HG02642 (cell line): ENCODE measurements at regions not wholly inside any gene's neighbourhood (a gene's known extent, or its start where the extent isn't known, plus 50 kb on each side); places are given as distances from the start of the nearest gene placed in this dataset.

Source experiments
- ATAC-seq: cut with Tn5 transposase; IDR thresholded peaks from one replicate; pipeline ENCODE4 v1.9.1; 2021; ENCODE audit warnings: mild to moderate bottlenecking; ENCODE audit not compliant: unreplicated experiment, poor library complexity

DNA sequence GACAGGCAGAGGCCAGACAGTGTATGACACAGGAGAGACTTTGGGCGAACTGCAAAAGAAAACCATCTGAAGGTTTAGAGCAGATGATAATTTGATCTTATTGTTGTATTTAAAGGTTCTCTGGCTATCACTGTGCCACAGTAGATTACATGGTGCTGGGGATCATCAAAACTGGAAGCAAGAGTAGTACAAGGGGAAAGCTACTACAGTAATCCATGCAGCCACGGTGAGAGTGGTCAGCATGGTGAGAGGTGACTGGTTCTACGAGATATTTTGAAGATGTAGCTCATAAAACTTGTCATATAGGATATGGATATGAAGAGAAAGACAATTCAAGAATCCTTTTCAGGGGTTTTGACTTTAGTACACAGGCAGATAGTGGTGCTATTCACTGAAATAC, 194.8 kb upstream of the GULP1 start:
- ATAC-seq, result no peak

DNA sequence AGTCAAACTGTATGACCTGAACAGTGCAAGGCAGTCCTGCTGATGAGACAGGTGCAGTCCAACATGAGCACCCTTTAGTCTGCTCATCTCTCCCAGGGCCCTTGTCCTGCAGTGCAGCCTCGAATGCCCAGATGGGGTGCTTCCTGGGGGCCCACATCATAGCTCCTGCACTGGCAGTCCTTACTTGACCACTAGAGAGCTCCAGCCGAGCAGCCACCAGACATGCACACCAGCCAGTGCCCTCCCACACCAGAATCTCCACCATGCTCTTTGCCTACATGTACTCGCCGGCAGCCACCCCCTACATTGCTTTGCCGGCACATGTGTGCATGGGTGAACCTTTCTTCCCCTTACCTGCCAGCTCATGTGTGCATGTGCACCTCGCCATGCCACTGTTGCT, 188.8 kb upstream of the GULP1 start:
- ATAC-seq, result no peak

DNA sequence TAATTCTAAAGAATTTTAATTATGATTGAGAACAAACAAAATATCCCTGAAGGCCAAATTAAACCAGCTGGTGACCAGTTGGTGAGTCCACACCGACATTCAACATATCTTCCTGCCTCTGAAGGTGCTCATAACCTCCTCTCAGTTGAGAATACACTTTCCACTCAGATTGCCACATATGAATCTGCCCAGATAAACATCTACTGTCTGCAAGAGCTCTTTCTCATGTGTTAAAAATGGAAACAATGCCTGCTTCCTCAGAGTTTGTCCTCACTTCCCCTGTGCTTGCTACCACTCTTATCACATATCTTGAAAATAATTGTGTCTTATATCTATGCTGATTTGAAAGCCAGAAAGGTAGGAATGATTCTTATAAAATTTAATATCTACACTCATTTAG, 177.7 kb upstream of the GULP1 start:
- ATAC-seq, result no peak

DNA sequence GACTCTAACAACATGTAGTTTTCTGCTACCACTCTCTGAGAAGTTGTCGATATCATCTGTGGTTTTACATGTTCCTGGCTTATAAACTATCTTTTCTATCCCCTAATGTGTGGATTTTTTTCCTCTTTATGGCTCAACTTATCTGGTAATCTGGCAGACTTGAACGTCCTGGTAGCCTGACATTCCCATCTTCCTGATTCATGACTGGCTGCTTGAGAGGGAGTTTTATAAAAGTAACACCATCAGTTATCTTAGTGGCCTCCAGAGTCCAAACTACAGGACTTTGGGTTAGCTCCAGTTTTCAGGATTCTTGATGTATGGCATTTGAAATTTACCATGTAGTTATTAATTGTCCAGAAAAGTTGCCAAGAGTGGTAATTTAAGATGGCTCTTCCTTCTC, 174.0 kb upstream of the GULP1 start:
- no peak for ATAC-seq

DNA sequence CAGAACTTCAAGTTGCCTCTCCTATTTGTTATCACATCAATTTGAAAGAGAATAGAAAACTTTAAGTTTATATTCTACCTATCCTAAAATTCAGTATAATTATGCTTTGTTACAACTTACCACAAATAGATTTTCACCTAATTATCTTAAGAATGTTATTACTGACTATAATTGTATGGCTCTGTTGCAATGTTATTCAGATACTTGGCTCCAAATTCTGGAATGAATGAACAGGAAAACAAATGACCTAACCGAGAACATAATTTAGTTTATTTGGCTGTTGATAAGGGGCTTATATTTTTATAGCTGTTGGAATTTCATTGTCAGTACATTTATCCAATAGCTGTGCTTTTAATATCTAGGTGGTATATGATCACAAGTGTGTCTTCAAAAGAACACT, 173.2 kb upstream of the GULP1 start:
- no peak for ATAC-seq

DNA sequence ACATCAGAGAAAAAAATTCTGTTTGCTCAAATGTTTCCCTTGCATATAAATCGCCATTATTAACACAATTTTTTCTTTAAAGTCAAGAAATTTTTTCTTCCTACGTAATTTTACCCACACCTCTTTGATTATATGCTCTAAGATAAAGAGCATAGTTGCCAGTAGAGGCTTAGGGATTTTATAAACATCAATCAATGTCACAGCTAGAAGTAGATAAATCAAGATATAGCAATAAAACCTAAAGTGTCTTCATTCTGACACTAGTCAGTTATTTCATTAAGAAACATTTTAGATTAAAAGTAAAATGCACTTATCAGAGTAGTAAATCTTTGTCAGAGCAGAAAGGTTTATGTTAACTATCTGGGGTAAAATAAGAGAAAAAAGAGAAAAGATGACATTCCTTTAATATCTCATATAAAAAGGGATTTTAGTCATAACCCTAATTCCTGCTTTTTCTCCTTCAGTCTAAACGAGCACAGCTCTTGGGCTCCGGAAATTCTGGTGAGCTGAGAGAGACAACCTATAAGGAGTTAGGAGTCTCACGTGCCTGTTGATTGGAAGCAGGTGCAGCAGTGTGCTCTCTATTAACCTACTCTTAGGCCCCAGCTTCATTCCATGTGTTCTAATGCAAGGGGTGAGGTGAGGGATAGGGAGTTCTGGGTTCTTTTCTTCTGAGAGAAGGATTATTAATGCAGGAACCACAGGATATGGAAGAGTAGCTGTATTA, 172.4 kb upstream of the GULP1 start:
- no peak for ATAC-seq

DNA sequence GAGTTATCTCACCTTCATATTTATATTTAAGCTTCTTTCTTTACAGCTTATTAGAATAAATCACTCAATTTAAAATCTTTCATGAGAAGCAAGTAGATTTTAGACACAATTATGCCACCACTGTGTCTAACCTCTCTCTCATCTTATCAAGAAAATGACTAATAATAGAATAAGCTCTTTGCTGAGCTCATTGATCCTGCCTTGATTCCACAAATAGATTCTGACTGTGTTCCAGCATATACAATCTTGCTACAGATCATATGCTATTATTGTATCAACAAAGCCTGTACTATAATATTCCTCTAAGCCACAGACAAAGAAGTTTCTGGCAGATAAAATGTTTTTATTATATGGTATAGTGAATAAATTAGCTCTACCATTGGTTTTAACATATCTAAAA, 168.7 kb upstream of the GULP1 start:
- no peak for ATAC-seq

DNA sequence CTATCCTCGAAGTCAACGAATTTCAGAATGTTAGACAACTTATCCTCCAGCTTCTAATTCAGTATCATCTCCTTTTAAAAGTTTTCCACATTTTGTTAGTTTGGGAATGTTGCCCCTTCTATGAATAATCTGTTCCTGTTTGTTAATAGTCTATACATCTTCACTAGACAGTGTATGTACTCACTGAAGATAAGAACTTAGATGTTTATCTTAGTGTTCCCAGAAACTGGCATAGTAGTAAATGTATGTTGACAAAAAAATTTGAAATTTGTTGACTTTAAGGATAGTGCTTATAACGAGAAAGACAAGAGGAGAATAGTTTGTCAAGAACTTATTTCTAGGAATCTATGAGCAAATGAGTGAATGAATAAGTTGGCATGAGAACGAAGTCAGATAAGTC, 162.0 kb upstream of the GULP1 start:
- ATAC-seq, result no peak

DNA sequence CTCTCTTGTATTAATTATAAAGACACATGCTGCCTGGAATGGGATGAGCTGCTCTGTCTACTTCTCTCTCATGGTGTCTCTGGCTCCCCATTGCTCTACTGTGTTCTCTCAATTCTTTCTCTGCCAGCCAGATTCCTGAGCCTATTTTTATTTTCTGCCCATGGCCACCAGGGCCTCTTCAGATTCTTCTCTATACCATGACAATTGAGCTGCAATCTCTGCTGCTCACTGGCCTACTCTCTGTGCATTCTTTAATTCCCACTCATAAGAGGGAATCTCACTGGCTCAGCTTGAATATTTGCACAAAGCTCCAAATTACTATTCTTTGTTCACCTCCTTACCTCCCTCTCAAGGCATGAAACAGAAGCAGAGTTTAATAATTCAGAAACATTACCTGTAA, 161.4 kb upstream of the GULP1 start:
- no peak for ATAC-seq

DNA sequence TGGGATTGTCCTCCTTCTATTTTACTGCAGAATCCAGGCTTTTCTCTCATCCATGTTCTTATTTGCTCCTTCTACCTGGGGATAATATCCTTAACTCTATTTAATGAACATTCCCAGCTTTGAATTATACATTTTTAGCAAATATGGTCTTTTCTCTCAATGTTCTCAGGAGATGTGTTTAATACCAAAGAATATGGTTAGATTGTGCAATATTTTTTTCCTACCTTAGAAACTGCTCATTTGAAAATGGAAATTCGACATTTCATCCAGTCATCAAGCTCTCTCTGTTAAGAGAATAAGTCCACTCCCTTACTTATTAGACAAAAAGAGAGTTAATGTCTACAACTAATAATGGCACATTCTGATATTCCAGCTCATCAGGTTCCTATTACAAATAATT, 160.4 kb upstream of the GULP1 start:
- ATAC-seq, result no peak

DNA sequence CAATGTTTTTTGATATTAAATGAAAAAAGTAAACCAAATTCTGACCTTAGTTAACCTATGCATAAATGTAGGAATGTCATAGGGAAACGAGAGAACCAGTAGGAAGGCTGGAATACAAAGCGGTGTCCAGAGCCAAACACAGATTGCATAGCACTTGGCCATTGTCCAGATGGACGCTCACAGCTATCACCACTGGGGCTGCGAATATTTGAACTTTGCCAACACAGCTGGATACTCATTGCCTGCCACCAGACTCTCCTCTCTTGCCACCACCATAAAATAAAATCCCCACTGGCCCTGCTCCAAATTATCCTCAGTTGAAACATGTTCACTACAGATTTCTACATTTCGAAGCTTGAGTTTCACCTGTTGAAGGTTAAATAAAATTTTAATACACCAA, 159.3 kb upstream of the GULP1 start:
- ATAC-seq, result no peak

DNA sequence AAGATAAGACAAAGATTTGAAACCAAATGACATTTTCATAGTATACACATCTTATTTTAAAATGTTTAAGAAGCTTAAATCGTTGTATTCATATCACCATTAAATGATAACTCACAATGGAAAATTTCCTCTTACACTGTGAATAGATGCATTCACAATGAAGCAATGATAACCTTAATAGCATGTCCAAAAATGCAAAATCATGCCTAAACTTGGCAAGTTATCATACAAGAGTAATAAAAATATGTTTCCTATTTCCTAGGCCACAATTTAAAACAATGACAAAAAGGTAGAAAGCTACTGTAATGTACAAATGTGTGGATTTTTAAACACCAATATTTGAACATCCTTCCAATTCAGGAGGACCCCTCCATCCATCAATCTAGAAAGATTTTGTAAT, 157.4 kb upstream of the GULP1 start:
- no peak for ATAC-seq

DNA sequence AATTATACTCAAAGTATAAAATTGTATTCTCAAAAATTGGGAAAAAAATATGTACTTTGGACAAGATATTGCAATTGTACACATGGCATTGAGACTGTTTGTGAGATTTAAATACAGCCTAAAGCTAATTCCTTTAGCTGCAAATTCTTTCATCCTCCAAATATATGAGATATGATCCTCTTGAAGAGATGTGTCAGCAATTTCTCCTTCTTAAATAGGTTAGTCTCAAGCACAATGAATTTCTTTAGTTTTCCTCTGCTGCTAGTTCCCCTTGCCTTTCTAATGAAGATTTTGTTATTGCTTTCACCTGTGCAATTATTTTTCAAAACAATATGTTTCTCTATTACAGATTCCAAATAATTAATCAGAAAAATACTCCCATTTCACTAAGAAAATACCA, 153.4 kb upstream of the GULP1 start:
- no peak for ATAC-seq

DNA sequence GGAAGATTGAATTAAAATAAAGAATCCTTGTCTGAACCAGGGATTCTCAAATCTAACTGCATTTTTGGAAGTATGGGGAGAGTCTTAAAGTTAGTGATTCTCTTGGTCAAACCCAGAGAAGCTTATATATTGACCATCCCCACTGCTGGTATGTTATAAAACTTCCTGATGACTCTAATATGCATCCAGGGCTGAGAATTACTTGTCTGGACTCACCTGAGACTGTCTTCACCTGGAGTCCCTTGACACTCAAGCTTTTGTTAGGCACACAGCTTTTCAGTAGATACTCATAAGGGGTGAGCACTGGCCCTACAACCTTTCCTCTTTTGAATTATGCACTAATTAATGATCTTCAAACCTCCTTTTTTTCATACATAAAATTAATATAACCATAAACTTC, 149.6 kb upstream of the GULP1 start:
- no peak for ATAC-seq

DNA sequence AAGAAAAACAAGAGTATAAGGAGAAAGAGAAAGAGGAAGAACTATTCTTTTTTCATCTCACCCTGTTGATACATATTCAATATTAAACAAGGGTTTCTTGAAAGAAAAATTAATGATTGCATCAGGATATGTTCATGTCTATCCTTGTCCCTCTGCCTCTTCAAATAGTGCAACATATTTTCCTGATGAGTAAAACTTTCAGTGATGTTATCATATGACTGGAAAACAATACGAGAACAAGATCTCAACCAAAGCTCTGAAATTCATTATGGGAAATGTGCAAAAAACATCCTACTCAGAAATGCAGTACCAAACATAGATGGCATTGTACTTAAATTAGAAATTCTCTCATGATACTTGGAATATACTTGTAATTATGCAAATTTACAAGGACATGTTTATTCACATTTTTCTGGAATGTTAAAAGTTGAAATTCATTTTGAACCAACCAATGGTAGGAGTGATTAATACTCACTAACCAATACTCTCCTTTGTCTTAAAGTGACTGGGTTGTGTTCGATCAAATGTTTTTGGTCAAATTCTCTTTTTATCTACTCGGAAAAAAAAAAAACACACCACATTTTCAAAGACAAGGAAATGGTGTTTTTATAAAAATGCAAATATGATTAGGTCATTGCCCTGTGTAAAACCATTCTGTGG, 148.9 kb upstream of the GULP1 start:
- ATAC-seq, result no peak

DNA sequence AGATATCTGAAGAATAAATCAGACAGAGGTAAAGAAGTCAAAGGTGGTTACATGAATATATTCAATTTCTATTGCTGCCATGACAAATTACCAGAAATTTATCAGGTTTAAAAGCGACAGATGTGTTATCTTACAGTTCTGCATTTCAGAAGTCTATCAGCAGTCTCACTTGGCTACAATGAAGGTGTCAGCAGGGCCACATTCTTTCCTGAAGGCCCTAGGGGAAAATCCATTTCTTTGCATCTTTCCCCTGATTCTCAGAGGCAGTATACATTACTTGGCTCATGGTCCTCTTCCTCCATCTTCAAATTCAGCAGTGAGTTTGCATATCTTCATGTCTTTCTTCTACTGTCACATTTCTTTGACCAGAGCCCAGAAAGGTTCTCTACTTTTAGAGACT, 145.8 kb upstream of the GULP1 start:
- ATAC-seq, result no peak

DNA sequence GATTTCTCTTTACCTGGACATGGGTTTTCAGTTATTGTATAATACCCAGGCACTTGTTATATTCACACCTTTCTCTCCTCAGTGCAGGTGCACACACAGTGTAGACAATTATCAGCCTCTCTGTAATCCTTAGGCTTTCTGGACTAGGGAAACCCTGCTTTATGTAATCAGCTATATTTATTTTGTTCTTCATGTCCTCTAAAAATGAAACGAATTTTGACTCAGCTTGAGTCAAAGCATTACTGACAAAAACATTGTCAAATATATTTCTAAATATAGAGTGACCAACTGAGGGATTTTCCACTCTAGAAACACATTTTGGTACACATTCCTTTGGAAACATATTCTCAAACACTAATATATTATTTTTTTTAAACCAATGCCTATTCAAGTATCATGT, 144.8 kb upstream of the GULP1 start:
- ATAC-seq, result no peak

DNA sequence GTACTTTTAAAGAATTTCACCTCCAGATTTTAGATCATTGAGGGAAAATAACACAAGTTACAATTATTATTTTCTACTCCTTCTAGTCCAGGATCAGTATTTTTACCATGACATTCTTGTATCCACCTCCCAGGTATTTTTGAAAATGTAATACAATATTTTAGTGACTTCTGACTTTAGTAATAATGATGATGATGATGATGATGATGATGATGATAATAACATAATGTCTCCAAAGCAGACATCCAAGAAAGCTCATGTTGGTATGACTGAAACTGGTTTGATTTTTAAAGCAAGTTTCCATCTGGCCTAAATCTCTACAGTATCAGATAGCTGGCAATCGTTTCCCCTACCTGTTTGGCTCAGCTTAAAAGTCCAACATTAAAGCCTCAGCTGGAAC, 140.0 kb upstream of the GULP1 start:
- no peak for ATAC-seq

DNA sequence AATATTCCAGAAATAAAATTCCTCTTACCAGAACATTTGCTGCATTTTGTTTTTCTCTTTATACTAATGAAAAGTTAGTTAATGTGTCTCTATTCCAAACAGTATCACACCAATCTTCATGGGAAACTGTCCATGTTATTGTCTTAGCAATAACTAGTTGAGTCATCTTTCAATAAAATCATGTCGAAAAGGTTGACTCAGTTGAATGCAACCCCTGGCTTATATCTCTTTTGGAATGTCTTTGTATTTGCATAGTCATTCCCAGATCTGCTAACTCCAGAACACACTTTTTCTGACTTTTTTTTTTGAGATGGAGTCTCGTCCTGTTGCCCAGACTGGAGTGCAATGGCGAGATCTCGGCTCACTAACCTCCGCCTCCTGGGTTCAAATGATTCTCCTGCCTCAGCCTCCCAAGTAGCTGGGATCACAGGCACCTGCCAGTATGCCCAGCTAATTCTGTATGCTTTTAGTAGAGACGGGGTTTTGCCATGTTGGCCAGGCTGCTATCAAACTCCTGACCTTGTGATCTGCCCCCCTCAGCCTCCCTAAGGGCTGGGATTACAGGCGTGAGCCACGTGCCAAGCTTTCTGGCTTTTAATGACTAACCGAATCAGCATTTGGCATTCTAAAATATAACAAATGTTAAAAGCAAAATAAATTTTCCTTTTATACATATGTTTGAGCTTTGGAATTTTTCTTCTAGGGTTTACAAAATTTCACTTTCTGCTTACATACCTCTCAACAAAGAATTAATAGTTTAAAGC, 133.2 kb upstream of the GULP1 start:
- no peak for ATAC-seq

DNA sequence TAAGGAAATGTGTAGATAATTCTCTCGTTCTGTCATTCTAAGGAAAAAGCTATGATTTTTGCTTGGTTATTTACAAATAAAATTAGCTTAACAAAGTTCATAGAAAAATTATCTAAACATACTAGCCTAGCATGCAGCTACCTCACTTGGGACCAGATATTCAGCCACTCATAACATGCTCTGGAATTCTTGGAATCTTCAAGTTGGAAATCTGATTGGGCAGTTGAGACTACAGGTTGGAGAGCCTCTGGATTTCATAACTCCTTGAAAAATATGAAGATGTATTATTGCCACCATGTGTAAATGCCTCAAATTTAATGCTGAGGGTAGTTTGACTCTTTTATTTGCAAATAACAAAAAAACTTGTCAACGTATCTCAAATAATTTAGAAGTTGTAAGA, 132.2 kb upstream of the GULP1 start:
- ATAC-seq, result no peak

DNA sequence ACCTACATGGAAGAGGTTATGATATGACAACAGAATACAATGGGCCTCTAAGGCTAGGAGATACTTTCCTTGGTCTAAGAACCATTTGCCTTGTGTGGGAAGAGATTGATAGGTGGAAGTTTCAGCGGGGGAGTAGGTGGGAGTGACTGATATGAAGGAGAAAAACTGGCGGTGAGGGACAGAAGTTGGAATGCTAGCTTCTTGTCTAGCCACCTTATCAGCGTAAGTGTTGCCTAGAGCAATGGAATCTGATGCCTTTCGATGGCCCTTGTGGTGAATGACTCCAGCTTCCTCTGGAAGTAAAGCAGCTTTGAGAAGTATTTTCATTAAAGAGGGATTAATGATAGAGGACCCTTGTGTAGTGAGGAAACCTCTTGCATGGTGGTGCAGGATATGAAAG, 121.3 kb upstream of the GULP1 start:
- ATAC-seq, result no peak

DNA sequence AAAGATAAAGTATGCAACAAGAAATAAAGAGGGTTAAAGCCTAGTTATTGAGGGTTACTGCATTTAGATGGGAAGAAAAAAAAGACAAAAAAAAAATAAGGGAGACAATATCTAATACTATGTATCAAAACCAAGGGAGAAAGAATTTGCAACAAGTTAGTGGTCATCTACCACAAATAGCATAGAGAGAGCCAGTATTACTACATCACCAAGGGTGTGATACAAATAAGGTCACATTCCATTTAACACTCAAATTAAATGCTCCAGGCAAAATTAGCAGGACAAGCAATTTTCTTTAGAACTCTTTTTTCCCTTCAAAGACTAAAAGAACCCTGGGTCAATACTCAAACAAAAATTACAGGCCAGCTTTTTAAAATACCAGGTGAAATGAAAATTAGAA, 115.1 kb upstream of the GULP1 start:
- no peak for ATAC-seq
